GM12891 (cell line): ENCODE measurements at regions not wholly inside any gene's neighbourhood (a gene's known extent, or its start where the extent isn't known, plus 50 kb on each side); places are given as distances from the start of the nearest gene placed in this dataset.

Experiments
- DNase-seq: peaks from one replicate; pipeline ENCODE4 v3.0.0; 2011; ENCODE audit warnings: low spot score; ENCODE audit not compliant: insufficient read length
- FAIRE-seq: peaks from 2 replicates; lab custom pipeline; 2011; peaks lifted over from hg19 to GRCh38; lab: Jason Lieb, UNC
- PAX5 ChIP-seq: IDR thresholded peaks from 2 replicates; pipeline ENCODE4 v1.6.1; 2011; ENCODE audit warnings: low read length, moderate library complexity, mild to moderate bottlenecking; ENCODE audit not compliant: insufficient read depth, severe bottlenecking
- POLR2A ChIP-seq: IDR thresholded peaks from 2 replicates; pipeline ENCODE4 v1.6.1; 2011; ENCODE audit warnings: low read depth, low read length, control low read depth
- POLR2AphosphoS5 ChIP-seq: IDR thresholded peaks from 2 replicates; pipeline ENCODE4 v1.6.1; 2011; ENCODE audit warnings: low read depth, low read length, control low read depth
- POU2F2 ChIP-seq: IDR thresholded peaks from 2 replicates; pipeline ENCODE4 v1.6.1; 2011; ENCODE audit warnings: low read depth, mild to moderate bottlenecking, control low read depth, low read length, moderate library complexity
- SPI1 ChIP-seq: IDR thresholded peaks from 2 replicates; pipeline ENCODE4 v1.6.1; 2011; ENCODE audit warnings: low read depth, low read length, control low read depth
- TAF1 ChIP-seq: IDR thresholded peaks from 2 replicates; pipeline ENCODE4 v1.6.1; 2011; ENCODE audit warnings: low read depth, low read length, control low read depth

DNA sequence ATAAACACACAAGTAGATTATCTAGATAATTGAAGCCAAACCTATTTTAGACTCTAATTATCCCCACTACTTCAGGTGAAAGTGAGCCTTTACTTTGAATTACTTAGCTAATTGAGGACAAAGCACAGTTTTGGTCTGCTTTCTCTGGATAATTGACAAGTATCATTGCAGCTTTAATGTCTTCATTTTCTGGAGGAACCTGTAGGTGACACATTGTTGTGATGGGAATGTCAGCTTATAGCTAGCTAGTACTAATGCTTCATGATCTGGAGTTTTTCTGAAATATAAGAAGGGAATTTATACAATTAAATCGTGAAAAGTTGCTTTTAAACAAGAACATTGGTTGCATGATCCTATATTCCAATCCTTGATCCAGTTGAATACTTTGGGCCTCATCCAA is 319.3 kb upstream of the CITED2 start:
- TF ChIP-seq POLR2AphosphoS5, result no peak
- TF ChIP-seq TAF1, result no peak
- TF ChIP-seq PAX5, result no peak
- TF ChIP-seq POU2F2, result no peak
- no peak for TF ChIP-seq POLR2A
- DNase-seq (no peak), FAIRE-seq (no peak)

DNA sequence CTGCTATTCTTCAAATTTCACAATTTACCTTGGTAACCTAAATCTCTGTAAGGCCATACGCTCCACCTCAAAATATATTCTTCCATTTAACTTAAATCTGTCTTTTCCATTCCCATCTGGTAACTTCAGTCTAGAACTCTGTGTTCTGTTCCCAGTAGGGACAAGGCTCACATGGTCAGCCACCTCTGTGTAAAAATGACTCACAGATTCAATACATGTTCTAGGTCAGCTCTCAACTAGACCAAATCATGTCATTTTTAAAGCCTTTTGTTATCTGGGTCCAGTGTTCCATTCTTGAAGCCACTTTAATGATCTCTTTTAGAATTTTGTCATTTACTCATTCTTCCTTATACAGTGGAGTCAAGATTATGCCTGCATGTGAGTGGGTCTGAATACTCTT is 315.6 kb upstream of the CITED2 start:
- no peak for DNase-seq
- TF ChIP-seq POU2F2, result no peak
- no peak for TF ChIP-seq PAX5
- no peak for TF ChIP-seq POLR2A
- TF ChIP-seq POLR2AphosphoS5, result no peak
- no peak for TF ChIP-seq SPI1
- no peak for TF ChIP-seq TAF1
- no peak for FAIRE-seq

DNA sequence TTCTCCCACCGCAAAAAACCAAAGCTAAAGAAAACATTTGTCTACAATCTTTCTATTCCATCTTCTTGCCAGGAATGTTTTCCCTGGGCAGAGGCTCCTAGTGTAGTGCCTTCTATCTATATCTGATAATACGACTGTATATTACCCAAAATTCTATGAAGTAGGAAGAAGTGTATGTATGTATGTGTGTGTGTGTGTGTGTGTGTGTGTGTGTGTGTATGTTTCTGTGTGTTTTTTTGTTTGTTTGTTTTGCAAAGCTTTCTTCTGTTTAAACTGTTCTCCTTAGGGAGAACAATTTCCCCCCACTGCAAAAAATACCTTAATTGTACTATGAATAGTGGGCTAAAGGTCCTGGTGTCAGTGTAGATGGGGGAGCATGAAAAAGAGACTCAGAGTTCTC is 312.6 kb upstream of the CITED2 start:
- FAIRE-seq, result no peak
- no peak for DNase-seq
- TF ChIP-seq POLR2AphosphoS5 (no peak), POU2F2 (no peak), SPI1 (no peak), PAX5 (no peak), POLR2A (no peak), TAF1 (no peak)

DNA sequence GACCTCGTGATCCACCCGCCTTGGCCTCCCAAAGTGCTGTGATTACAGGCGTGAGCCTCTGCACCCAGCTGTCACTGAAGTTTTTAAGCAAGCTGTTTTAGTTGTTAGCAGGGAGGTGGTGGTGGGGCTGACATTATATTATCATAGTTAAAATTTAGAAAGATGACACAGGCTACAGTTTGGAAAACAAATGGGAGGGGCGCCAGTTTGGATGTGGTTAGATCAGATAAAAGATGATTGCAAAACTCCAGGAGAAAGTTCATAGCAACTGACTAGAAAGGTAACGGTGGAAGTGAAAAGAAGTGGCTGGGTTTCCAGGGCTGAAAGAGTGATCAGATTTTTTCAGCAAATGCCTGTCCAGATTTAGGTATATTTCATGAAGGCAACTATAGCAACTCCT is 311.9 kb upstream of the CITED2 start:
- DNase-seq (no peak), FAIRE-seq (no peak)
- TF ChIP-seq POLR2A, result no peak
- TF ChIP-seq POLR2AphosphoS5, result no peak
- no peak for TF ChIP-seq TAF1
- no peak for TF ChIP-seq SPI1
- TF ChIP-seq PAX5, result no peak
- TF ChIP-seq POU2F2, result no peak

DNA sequence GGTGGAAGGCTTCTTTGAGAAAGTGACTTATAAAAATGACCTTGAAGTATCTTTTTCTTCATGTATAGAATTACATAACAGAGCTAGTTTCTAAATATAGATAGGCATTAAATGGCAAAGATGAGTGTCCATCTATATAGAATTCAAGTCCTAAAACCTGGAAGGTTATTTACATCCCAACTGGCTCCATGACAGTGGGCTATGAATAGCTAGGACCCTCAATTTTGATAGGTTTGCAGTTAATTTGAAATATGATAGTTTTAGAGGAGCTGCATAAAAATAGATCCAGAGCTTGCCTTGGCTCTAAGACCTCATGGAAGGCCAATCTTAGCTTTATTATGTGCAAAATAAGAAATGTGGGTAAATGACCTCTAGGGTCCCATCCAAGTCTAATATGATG is 310.6 kb upstream of the CITED2 start:
- FAIRE-seq (no peak), DNase-seq (no peak)
- TF ChIP-seq SPI1, result no peak
- no peak for TF ChIP-seq PAX5
- TF ChIP-seq POLR2A, result no peak
- TF ChIP-seq TAF1, result no peak
- no peak for TF ChIP-seq POLR2AphosphoS5

DNA sequence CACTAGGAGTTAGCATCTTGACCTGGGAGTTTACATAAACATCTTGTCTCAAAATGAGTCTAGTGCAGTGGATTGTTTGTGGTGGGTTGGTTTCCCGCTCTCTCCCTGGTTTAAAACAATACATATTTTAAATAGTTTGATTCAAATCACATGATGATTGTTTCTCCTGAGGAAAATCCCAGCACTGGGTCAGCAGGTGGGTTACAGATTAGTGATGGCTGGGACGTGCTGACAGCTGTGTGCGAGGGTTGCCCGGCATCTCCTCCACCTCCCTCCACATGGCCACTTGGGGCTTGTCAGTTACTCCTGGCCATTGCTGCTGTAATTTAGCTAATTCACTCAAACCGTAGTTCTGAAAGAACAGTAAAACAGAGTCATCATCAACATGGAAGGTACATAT is 306.4 kb upstream of the CITED2 start:
- DNase-seq (no peak), FAIRE-seq (no peak)
- TF ChIP-seq PAX5 (no peak), POLR2AphosphoS5 (no peak), POLR2A (no peak), TAF1 (no peak), POU2F2 (no peak), SPI1 (no peak)

DNA sequence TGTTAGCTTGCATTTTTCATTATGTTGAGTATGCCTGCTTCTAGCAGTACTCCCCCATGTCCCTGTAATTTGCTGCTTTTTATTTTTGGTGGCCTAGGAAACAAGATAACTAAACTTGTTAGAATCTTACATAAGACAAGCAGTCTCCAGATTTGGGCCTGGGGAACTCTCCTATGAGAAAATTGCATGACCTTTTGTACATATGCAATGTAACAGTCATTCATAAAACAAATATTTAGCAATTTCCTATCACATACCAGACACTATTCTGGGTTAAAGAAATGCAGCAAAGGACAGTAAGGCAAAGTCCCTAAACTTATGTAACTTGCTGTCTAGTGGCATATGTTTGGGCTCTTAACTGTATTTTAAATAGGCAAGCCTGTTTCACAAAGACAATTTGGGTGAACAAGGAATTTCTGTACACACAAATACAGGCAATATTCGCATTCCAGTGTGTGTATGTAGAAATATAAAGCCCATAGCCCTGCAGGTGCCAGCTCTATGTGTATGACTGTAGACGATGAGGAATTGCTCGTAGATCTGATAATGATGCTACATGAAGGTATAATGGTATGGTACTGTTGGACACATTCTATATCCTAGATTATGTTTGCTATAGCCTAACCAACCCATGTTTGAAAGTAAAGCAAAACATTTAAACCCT is 305.2 kb upstream of the CITED2 start:
- FAIRE-seq, result no peak
- no peak for DNase-seq

DNA sequence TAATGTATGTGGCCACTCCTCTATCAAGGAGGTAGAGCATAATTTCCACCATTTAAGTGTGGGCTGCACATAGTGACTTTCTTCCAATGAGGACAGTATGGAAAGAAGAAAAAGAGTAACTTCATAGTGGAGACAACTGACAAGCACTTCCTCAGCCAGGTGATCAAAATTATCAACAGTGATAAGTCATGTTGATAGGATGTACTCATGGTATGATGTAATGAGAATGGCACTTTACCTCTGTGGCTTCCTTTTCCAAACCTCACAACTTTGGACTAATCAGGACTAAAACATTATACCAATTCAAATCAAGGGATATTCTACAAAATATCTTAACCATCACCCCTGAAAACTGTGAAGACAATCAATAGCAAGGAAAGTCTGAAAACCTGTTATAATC is 302.3 kb upstream of the CITED2 start:
- no peak for DNase-seq
- TF ChIP-seq TAF1 (no peak), PAX5 (no peak), SPI1 (no peak), POLR2A (no peak), POU2F2 (no peak), POLR2AphosphoS5 (no peak)
- peak; percentile 5 for FAIRE-seq

More for the DNA sequence above, 305.2 kb upstream of the CITED2 start:
- TF ChIP-seq TAF1, result no peak
- no peak for TF ChIP-seq PAX5
- TF ChIP-seq POLR2A, result no peak
- TF ChIP-seq POU2F2, result no peak
- no peak for TF ChIP-seq SPI1
- TF ChIP-seq POLR2AphosphoS5, result no peak

DNA sequence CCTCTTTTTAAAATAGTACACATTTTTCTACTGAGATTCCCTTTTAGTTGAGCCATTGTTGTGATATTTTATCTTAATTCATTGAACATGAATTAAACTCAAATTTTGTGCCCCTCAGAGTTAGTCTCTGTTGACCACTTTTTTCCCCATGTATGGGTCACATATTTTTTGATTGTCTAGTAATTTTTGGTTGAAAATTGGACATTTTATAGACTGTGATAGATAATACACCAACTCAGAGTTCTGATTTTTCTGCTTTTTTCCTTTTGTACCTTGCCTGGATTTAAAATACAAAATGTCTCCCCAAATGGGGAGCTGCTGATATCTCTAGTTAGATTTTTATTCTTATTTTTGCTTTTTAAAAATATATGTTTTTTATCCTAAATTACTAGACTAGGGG is 291.8 kb upstream of the CITED2 start:
- TF ChIP-seq POU2F2 (no peak), POLR2A (no peak), PAX5 (no peak), POLR2AphosphoS5 (no peak), SPI1 (no peak), TAF1 (no peak)
- FAIRE-seq (no peak), DNase-seq (no peak)

DNA sequence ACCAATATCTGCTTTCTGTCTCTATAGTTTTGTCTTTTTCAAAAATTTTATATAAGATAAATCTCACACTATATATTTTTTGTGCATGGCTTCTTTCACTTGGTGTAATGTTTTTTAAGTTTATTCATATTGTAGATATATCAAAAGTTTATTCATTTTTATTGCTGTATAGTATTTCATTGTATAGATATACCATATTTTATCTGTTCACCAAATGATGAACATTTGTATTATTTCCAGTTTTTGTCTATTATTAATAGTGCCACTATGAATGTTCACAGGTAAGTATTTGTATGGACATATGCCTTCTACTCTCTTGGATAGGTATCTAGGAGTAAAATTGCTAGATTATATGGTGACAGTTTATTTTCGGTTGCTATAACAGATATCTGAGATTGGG is 289.5 kb upstream of the CITED2 start:
- TF ChIP-seq SPI1, result no peak
- TF ChIP-seq TAF1, result no peak
- TF ChIP-seq POLR2AphosphoS5, result no peak
- TF ChIP-seq PAX5, result no peak
- no peak for TF ChIP-seq POLR2A
- TF ChIP-seq POU2F2, result no peak
- DNase-seq (no peak), FAIRE-seq (no peak)
